Mesenchymal stem cell (in vitro differentiated cells and primary cell): ENCODE measurements at regions not wholly inside any gene's neighbourhood (a gene's known extent, or its start where the extent isn't known, plus 50 kb on each side); places are given as distances from the start of the nearest gene placed in this dataset.
"Not testable (repeated sequence)": the region's sequence is repeated elsewhere in the genome, so short reads cannot be mapped to it uniquely, and the experiment has no call there.

Experiments
- DNase-seq: peaks from one replicate; pipeline ENCODE4 v3.0.0-alpha.2; 2013
- H2AFZ ChIP-seq: one replicate; pipeline ENCODE4 v1.6.1; 2013; ENCODE audit warnings: low read depth, mild to moderate bottlenecking, control low read depth, inconsistent platforms, low read length, moderate library complexity
- H2AK5ac ChIP-seq: 2 replicates; pipeline ENCODE4 v1.6.1; 2013; ENCODE audit warnings: low read length, moderate library complexity, mild to moderate bottlenecking, inconsistent platforms; ENCODE audit not compliant: severe bottlenecking
- H2BK120ac ChIP-seq: one replicate; pipeline ENCODE4 v1.6.1; 2013; ENCODE audit warnings: low read depth, mild to moderate bottlenecking, inconsistent platforms, low read length, moderate library complexity
- H2BK12ac ChIP-seq, 2 experiments: one replicate each; pipeline ENCODE4 v1.6.1; 2013; ENCODE audit warnings: inconsistent platforms in 2 of 2, low read length in 2 of 2, mild to moderate bottlenecking in 2 of 2, moderate library complexity in 2 of 2, control low read depth in 1 of 2
- H2BK15ac ChIP-seq: one replicate; pipeline ENCODE4 v1.6.1; 2013; ENCODE audit warnings: mild to moderate bottlenecking, low read depth, inconsistent platforms; ENCODE audit not compliant: poor library complexity, severe bottlenecking
- H2BK5ac ChIP-seq: 2 replicates; pipeline ENCODE4 v1.6.1; 2013; ENCODE audit warnings: low read depth, mild to moderate bottlenecking, low read length, control low read depth, inconsistent platforms; ENCODE audit not compliant: poor library complexity, severe bottlenecking
- H3K14ac ChIP-seq, 2 experiments: one replicate each; pipeline ENCODE4 v1.6.1; 2013; ENCODE audit warnings: inconsistent platforms in 2 of 2, low read length in 2 of 2, control low read depth in 1 of 2, mild to moderate bottlenecking in 1 of 2, moderate library complexity in 1 of 2
- H3K18ac ChIP-seq, 2 experiments: one replicate each; pipeline ENCODE4 v1.6.1; 2013; ENCODE audit warnings: inconsistent platforms in 2 of 2, low read length in 2 of 2, control low read depth in 1 of 2, low read depth in 1 of 2, mild to moderate bottlenecking in 1 of 2
- H3K23ac ChIP-seq, 2 experiments: one replicate each; pipeline ENCODE4 v1.6.1; 2013; ENCODE audit warnings: inconsistent platforms in 2 of 2, low read length in 2 of 2, mild to moderate bottlenecking in 2 of 2, moderate library complexity in 2 of 2, control low read depth in 1 of 2
- H3K27ac ChIP-seq: 2 replicates; pipeline ENCODE4 v1.5.1; 2013; ENCODE audit warnings: mild to moderate bottlenecking, moderate library complexity, low read length, control low read depth, inconsistent platforms; ENCODE audit not compliant: poor library complexity, severe bottlenecking
- H3K27me3 ChIP-seq, 2 experiments: 2 replicates each; pipeline versions ENCODE4 v1.6.1 to v1.7.0; 2013; ENCODE audit warnings: low read length in 2 of 2, mild to moderate bottlenecking in 2 of 2, moderate library complexity in 2 of 2, control low read depth in 1 of 2, inconsistent platforms in 1 of 2; ENCODE audit not compliant: control insufficient read depth in 1 of 2, insufficient read depth in 1 of 2
- H3K36me3 ChIP-seq, 2 experiments: 2 replicates each; pipeline versions ENCODE4 v1.6.1 to v1.7.0; 2013; ENCODE audit warnings: low read length in 2 of 2, control low read depth in 1 of 2, inconsistent platforms in 1 of 2, low read depth in 1 of 2, mild to moderate bottlenecking in 1 of 2; ENCODE audit not compliant: insufficient read depth in 2 of 2, control insufficient read depth in 1 of 2
- H3K4ac ChIP-seq, 2 experiments: one replicate each; pipeline ENCODE4 v1.6.1; 2013; ENCODE audit warnings: inconsistent platforms in 2 of 2, low read length in 2 of 2, mild to moderate bottlenecking in 2 of 2, moderate library complexity in 2 of 2, control low read depth in 1 of 2, low read depth in 1 of 2
- H3K4me1 ChIP-seq: 2 replicates; pipeline ENCODE4 v1.6.1; 2013; ENCODE audit warnings: low read depth, low read length, control low read depth; ENCODE audit not compliant: control insufficient read depth, insufficient read depth
- H3K4me2 ChIP-seq: 2 replicates; pipeline ENCODE4 v1.6.1; 2013; ENCODE audit warnings: low read length, mild to moderate bottlenecking, inconsistent platforms; ENCODE audit not compliant: poor library complexity, severe bottlenecking
- H3K4me3 ChIP-seq, 2 experiments: 2 replicates each; pipeline versions ENCODE4 v1.5.1 to v1.7.0; 2013; ENCODE audit warnings: low read length in 2 of 2, mild to moderate bottlenecking in 2 of 2, control low read depth in 1 of 2, low read depth in 1 of 2; ENCODE audit not compliant: insufficient read depth in 1 of 2
- H3K79me1 ChIP-seq: replicated peaks from 2 replicates; pipeline ENCODE4 v1.6.1; 2013; ENCODE audit warnings: mild to moderate bottlenecking, control low read depth, low read length, inconsistent platforms; ENCODE audit not compliant: poor library complexity, severe bottlenecking
- H3K9ac ChIP-seq: 2 replicates; pipeline ENCODE4 v1.7.0; 2013; ENCODE audit warnings: mild to moderate bottlenecking, low read length, moderate library complexity
- H3K9me3 ChIP-seq: 2 replicates; pipeline ENCODE4 v1.7.0; 2013; ENCODE audit warnings: mild to moderate bottlenecking, low read length; ENCODE audit not compliant: control insufficient read depth
- H4K8ac ChIP-seq: one replicate; pipeline ENCODE4 v1.6.1; 2013; ENCODE audit warnings: inconsistent platforms, mild to moderate bottlenecking, low read length, moderate library complexity
- H4K91ac ChIP-seq: one replicate; pipeline ENCODE4 v1.6.1; 2013; ENCODE audit warnings: mild to moderate bottlenecking, low read length, inconsistent platforms
- WGBS: methylation state at CpG from one replicate; pipeline ENCODE4 v1.1.7; 2013; ENCODE audit warnings: mixed read lengths; 5-methylcytosine and 5-hydroxymethylcytosine counted together

GRCh38 chr1:143498059-143498749 lies 473.6 kb downstream of the FAM72C start:
- not testable (repeated sequence) for H2BK5ac ChIP-seq, H3K9ac ChIP-seq, H3K4me1 ChIP-seq, H2AK5ac ChIP-seq, H4K91ac ChIP-seq, DNase-seq, H4K8ac ChIP-seq, H3K14ac ChIP-seq, H3K27ac ChIP-seq, H3K27me3 ChIP-seq, H3K23ac ChIP-seq, H3K18ac ChIP-seq, H2AFZ ChIP-seq, H2BK12ac ChIP-seq, H2BK15ac ChIP-seq, H3K4ac ChIP-seq, H2BK120ac ChIP-seq, H3K79me1 ChIP-seq, H3K36me3 ChIP-seq, H3K4me2 ChIP-seq, H3K9me3 ChIP-seq
- peak overlapping the region in 1 of 2 experiments; percentile 49 for H3K4me3 ChIP-seq
- WGBS: 93% methylated on average over 15 of the region's 85 CpGs

- Histone ChIP-seq H3K4me2 (no peak overlapping the region), H3K4me3 (no peak overlapping the region), H3K27me3 (no peaks in the 10 kb centered on the region), H3K18ac (no peak overlapping the region), H2BK120ac (no peak overlapping the region), H3K9ac (no peak overlapping the region), H3K23ac (no peak overlapping the region), H2AK5ac (no peak overlapping the region), H2AFZ (no peak overlapping the region), H4K91ac (no peak overlapping the region), H2BK5ac (no peak overlapping the region), H3K14ac (no peak overlapping the region), H3K4me1 (no peaks in the 10 kb centered on the region), H2BK15ac (no peak overlapping the region), H2BK12ac (no peak overlapping the region), H3K79me1 (no peaks in the 10 kb centered on the region), H3K36me3 (no peaks in the 10 kb centered on the region), H3K9me3 (no peaks in the 10 kb centered on the region), H4K8ac (no peak overlapping the region), H3K4ac (no peak overlapping the region), H3K27ac (no peak overlapping the region)
- 100% methylated on average over 2 of the region's 50 CpGs for WGBS
- DNase-seq: no peak
These were observed 474.4 kb downstream of the FAM72C start for GRCh38 chr1:143497374-143497747.

- H3K27ac ChIP-seq, H3K9ac ChIP-seq, H3K36me3 ChIP-seq, H3K14ac ChIP-seq, H2AFZ ChIP-seq, H4K8ac ChIP-seq, H3K4me2 ChIP-seq, H3K4me1 ChIP-seq, H2BK12ac ChIP-seq, H3K27me3 ChIP-seq, H2BK15ac ChIP-seq, H4K91ac ChIP-seq, H2BK5ac ChIP-seq, H3K4me3 ChIP-seq, H3K4ac ChIP-seq, H3K18ac ChIP-seq, H2BK120ac ChIP-seq, H3K79me1 ChIP-seq, DNase-seq, H3K9me3 ChIP-seq, H3K23ac ChIP-seq, H2AK5ac ChIP-seq: not testable (repeated sequence)
- 80% methylated on average over 5 of the region's 37 CpGs for WGBS
These were observed 475.0 kb downstream of the FAM72C start for GRCh38 chr1:143496526-143497373.
